Stimulated activated CD4-positive, alpha-beta T cell treated with anti-CD3 and anti-CD28 coated beads, Interleukin-1b, Interleukin-23, amount 100 ng/mL, for 1 hour (primary cell): ENCODE measurements at regions not wholly inside any gene's neighbourhood (a gene's known extent, or its start where the extent isn't known, plus 50 kb on each side); places are given as distances from the start of the nearest gene placed in this dataset.

ENCODE experiments used
- DNase-seq, 2 donors: peaks; one replicate each; pipeline ENCODE4 v3.0.0-alpha.2; 2020; ENCODE audit warnings: low read depth in 2 of 2

DNA sequence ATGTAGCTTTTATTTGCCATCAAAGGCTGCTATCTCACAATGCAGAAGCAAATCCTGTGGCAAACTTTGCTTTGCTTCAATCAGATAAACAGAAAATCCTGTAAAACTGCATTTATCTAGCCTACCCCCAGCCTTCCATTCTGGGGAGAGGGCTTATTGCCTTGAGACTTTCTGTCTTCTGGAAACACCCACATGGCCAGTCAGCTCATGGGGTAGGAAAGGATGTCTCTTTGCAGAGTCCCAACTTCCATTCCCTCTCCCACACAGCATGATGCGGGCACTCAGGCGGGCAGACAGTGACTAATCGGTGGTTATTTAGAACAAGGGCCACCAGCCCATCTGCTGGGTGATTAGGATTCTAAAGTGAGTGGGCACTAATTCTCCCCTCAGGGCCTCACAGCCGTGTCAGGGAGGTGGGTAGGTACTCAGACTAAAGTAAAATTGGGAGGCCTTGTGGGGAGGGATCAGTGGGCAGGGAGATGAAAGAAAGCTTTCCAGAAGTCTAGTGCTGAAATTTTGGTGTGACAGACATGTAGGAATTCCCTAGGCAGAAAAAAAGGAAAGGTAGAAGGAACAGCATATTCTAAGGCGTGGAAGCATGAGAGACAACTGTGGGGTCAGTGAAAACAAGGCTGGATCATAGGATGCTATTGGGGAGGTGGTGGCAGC lies 720.5 kb downstream of the VRK1 start:
- DNase-seq = no peak

GRCh38 chr14:97523936-97524335 lies 726.8 kb downstream of the VRK1 start:
- DNase-seq = no peak

DNA sequence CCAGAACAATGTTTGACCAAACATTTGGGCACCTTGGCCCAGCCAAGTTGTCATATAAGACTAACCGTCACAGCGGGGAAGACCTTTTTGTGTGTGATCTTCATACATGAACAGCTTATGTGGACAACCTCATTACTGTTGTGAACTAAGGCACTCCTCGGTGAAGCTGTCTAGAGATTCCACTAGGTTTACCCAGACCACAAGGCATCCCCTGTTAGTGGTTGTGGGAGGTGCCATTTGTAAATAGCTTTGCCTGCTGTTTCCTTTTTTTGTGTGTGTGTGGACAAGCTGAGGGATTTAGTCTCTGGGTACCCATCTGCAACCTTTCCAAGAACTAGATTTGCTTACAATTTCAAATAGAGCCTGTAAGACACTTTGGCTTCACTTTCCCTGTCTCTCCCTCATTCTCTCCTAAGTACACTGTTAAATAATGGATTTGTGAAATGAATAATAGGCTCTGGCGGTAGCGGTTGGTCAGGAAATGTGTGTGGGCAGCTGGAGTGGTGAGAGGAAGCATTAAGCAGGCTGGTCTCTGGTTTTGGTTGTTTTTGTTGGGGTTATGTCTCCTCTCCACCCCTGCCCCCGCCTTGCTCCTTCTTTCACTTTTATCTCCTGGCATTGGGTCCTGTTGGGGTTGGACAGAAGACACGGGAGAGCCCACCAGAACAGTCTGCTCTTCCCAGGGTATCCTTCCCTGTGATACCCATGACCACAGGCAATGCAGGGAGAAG lies 727.6 kb downstream of the VRK1 start:
- no peak for DNase-seq

GRCh38 chr14:97527993-97528392 lies 730.8 kb downstream of the VRK1 start:
- DNase-seq = no peak

GRCh38 chr14:97532052-97532451 lies 734.9 kb downstream of the VRK1 start:
- no peak for DNase-seq

- no peak for DNase-seq
These were observed 739.2 kb downstream of the VRK1 start for GRCh38 chr14:97536421-97536820.

DNA sequence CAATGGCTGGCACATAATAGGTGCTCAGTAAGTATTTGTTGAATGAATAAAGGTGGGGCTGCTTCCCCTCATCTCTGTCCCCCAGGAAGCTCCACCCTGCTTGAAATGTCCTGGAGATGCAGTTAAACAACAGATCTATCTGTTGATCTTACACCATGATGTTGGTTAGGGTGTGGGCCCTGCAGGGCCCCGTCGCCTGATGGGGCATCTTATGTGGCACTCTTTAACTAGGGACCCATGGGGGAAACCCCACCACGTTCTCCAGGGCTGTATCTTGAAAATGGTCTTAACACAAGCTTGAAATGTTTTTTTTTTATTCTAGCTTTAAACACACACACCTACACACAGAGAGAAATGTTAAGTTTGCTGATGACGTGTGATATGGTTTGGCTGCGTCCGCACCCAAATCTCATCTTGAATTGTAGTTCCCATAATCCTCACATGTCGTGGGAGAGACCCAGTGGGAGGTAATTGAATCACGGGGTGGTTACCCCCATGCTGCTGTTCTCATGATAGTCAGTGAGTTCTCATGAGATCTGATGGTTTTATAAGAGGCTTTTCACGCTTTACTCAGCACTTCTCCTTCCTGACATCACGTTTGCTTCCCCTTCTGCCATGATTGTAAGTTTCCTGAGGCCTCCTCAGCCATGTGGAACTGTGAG lies 741.7 kb downstream of the VRK1 start:
- DNase-seq = no peak

DNA sequence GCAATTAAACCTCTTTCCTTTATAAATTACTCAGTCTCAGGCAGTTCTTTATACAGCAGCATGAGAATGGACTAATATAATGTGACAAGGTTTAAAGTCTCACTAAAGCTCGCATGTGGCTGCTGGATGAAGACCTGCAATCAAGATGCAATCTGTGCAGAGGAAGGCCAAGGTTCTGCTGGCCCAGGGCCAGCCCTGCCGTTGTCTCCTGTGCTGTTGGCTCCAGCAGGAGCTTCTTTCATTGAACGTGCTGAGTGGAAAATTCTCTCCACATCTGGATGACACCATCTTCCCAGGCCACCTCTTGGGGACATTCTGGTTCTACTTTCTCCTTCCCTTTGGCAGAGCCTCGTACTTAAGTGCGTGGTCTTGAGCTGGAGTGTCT lies 742.2 kb downstream of the VRK1 start:
- no peak for DNase-seq

GRCh38 chr14:97539884-97540283 lies 742.7 kb downstream of the VRK1 start:
- DNase-seq = no peak

DNA sequence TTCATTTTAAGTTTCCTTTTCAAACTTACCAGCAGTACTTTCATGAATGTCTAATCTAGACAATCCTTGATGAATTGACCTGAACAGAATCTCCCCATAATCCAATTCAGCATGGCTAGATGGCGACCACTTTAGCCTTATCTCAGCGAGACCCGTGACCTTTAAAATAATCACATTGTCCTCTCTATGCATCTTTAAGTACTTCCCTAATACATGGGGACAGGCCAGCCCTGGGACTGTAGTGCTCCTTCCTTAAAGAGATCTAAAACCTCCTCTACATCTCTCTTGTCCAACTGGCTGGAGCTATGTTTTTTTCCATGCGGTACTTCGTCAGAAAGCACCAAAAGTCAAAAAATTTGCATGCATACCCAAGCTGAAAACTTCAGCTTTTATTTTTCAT lies 746.0 kb downstream of the VRK1 start:
- no peak for DNase-seq

DNA sequence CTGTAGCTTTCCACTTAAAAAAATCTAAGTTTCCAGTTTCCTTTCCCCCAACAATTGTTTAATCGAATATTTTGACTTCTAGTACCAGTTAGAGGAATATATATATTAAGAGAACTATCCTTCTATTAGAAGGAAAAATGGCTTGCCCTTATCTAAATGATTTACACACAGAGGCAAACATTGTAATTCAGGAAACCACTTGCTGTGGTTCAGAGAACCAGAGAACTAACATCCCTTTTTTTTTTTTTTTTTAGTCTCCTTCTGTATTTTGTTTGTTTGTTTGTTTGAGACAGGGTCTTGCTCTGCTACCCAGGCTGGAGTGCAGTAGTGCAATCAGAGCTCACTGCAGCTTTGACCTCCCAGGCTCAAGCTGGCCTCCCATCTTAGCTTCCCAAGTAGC lies 746.6 kb downstream of the VRK1 start:
- no peak for DNase-seq

DNA sequence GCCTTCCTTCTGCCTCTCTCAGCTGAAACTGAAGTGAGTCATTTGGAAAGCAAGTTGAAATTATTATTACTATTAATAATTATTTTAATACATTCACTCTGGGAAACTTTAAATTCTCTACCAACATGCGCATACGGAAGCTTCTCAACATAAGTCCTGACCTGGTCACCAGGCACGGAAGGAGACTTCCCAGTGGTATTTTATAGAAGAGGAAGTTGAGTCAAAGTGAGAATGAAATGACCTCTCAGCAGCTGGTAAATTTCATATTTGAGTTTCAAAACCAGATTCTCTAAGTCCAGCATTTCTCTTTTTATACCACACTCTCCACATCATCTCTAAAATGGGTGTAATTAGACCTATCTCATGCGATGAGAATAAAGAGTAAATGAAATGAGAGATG lies 747.4 kb downstream of the VRK1 start:
- DNase-seq = no peak

GRCh38 chr14:97546491-97547230 lies 749.5 kb downstream of the VRK1 start:
- DNase-seq = no peak

DNA sequence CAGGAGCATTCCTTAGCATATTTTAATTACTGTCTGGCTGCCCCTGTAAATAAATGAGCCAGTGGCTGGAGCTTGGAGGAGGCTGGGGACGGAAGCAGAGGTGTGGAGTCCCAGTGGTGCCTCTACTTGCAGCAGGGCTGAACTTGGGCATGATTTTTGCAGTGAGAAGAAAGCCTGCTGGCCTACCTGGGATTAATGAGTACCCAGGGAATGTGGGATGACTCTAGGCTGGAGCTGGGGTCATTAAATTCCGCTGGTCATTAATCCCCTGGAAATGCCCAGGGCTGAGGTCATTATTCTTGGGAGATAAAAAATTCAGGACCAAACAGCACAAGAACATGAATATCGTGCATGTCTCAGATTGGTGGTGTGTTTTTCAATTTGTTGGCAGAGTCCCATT lies 753.3 kb downstream of the VRK1 start:
- DNase-seq = no peak

GRCh38 chr14:97554597-97554996 lies 757.4 kb downstream of the VRK1 start:
- no peak for DNase-seq

GRCh38 chr14:97564334-97564733 lies 767.2 kb downstream of the VRK1 start:
- no peak for DNase-seq

GRCh38 chr14:97571201-97571600 lies 774.0 kb downstream of the VRK1 start:
- DNase-seq = no peak

DNA sequence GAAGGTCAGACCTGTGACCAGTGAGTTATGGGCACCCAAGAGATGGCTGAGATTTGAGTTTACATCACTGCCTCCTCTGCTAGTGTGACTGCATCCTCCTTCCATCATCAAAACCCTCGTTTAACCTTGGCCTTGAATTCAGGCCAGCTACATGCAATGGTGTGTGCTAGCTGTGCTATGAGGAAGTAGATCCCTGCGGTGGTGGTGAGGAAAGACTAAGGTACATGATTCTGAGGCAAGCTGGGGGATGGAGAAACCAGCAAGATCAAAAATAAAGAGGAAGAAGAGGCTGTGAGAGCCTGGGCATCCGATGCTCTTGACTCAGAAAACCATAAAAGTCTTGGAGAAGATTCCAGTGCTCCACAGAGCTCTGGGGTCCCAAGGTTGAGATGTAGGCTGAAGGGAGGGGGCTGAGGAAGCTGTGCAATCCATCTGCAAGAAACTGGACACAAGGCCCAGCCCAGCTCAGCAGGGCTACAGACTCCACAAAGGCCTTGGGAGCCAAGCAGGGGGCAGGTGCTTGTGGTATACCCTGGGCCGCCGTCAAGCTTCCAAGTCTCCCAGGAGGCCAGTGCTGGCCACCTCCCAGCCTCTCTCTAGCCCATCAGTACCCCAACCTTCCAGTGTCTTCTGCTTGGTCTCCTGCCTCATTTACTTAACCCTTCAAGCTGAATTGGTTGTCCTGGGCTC lies 774.8 kb downstream of the VRK1 start:
- no peak for DNase-seq

DNA sequence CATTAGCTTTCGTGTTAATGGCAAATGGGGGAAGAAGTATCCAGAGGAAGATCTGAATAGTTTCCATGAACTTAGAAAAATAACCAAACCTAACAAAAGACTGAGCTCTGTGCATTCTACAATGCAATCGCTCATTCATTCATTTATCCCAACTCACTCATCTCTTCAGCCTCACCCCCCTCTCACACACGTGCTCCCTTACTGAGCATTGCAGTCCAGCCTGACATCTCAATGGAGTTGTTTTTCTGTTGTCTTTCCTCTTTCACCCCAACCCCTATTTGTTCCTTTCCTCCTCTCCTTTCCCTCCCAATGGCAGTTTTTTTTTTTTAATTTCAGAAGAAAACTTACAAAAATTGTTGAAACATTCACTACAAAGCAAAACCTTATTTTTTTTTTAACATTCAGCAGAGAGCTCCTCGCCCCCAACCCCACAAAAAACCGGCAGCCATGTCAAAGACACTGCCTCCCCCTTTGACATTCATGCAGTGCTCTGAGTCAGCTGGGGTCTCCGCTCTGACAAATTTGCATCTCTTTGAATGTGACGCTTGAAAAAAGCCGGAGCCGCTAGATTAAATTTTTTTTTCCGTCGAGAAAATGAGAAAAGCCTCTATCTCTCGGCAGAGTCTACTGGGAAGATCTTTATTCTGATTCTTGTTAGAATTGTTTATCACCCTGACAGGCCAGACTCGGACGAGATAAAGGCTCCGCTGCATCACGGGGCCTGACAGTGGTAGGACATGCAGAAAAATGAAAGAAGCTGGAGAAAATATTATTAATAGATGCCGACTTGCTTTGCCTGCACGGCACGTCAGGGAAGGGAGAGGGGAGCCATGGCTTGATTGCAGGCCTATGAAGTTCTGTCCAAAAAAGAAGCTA lies 775.6 kb downstream of the VRK1 start:
- no peak for DNase-seq

- no peak for DNase-seq
These were observed 778.5 kb downstream of the VRK1 start for GRCh38 chr14:97575677-97576076.
